SK-N-SH (cell line): ENCODE measurements at regions not wholly inside any gene's neighbourhood (a gene's known extent, or its start where the extent isn't known, plus 50 kb on each side); places are given as distances from the start of the nearest gene placed in this dataset.

Source experiments
- CTCF ChIA-PET: fragments of 300-600, 350-600 bp; formaldehyde crosslinking; extraction: SDS; loops from one replicate; lab custom pipeline; 2021; lab: Yijun Ruan, JAX
- POLR2A ChIA-PET: fragments of 350-600 bp; sonication (Branson Sonifier 250); formaldehyde crosslinking; extraction: SDS; loops from one replicate; lab custom pipeline; 2020; ENCODE audit warnings: antibody characterized with exemption, inconsistent platforms; lab: Yijun Ruan, JAX
- DNase-seq: peaks from one replicate; pipeline ENCODE4 v3.0.0; 2012
- H2AFZ ChIP-seq: fragments of 200-600 bp; sonication (generic); 2 replicates; pipeline ENCODE4 v1.8.1; 2016; ENCODE audit warnings: antibody characterized with exemption, mild to moderate bottlenecking, low read depth
- H3F3A ChIP-seq: fragments of 200-600 bp; sonication (generic); replicated peaks from 2 replicates; pipeline ENCODE3; 2016; ENCODE audit warnings: antibody characterized with exemption, mild to moderate bottlenecking; ENCODE audit not compliant: insufficient read depth
- H3K27ac ChIP-seq, 2 experiments: fragments of 200-500 bp in 1 of 2; fragments of 200-600 bp in 1 of 2; sonication (Bioruptor generic) in 1 of 2; sonication (generic), shearing (Covaris generic) in 1 of 2; 2 replicates each; pipeline versions ENCODE4 v1.5.1 to v1.6.1; 2014 to 2016; ENCODE audit warnings: low read depth in 2 of 2, inconsistent platforms in 1 of 2, low read length in 1 of 2, mild to moderate bottlenecking in 1 of 2, mixed read lengths in 1 of 2
- H3K27me3 ChIP-seq: fragments of 200-600 bp; sonication (generic), shearing (Covaris generic); 2 replicates; pipeline ENCODE4 v1.6.1; 2016; ENCODE audit warnings: mixed run types; ENCODE audit not compliant: insufficient read depth
- H3K36me3 ChIP-seq, 2 experiments: fragments of 200-500 bp in 1 of 2; fragments of 200-600 bp in 1 of 2; sonication (Bioruptor generic) in 1 of 2; sonication (generic) in 1 of 2; replicated peaks in 1 of 2; 2 replicates each; pipeline versions ENCODE3 to v1.5.1; 2014 to 2016; ENCODE audit warnings: low read length in 1 of 2, mild to moderate bottlenecking in 1 of 2; ENCODE audit not compliant: insufficient read depth in 2 of 2, control insufficient read depth in 1 of 2
- H3K4me1 ChIP-seq, 2 experiments: fragments of 200-500 bp in 1 of 2; fragments of 200-600 bp in 1 of 2; sonication (Bioruptor generic) in 1 of 2; sonication (generic), shearing (Covaris generic) in 1 of 2; 2 replicates each; pipeline versions ENCODE4 v1.5.1 to v1.6.1; 2014 to 2016; ENCODE audit warnings: low read depth in 1 of 2, low read length in 1 of 2, mixed run types in 1 of 2; ENCODE audit not compliant: insufficient read depth in 2 of 2, control insufficient read depth in 1 of 2
- H3K4me2 ChIP-seq: fragments of 200-600 bp; sonication (generic), shearing (Covaris generic); 2 replicates; pipeline ENCODE4 v1.6.1; 2017; ENCODE audit warnings: mixed run types
- H3K4me3 ChIP-seq, 2 experiments: fragments of 200-500 bp in 1 of 2; fragments of 200-600 bp in 1 of 2; sonication (Bioruptor generic) in 1 of 2; sonication (generic), shearing (Covaris generic) in 1 of 2; 2 replicates each; pipeline versions ENCODE4 v1.5.1 to v1.8.1; 2014 to 2016; ENCODE audit warnings: low read depth in 2 of 2, inconsistent platforms in 1 of 2, low read length in 1 of 2, mild to moderate bottlenecking in 1 of 2, mixed read lengths in 1 of 2, moderate library complexity in 1 of 2
- H3K79me2 ChIP-seq: fragments of 200-600 bp; sonication (generic); 2 replicates; pipeline ENCODE4 v1.8.1; 2017; ENCODE audit warnings: mild to moderate bottlenecking; ENCODE audit not compliant: insufficient read depth
- H3K9ac ChIP-seq: fragments of 200-600 bp; sonication (generic); 2 replicates; pipeline ENCODE4 v1.6.1; 2017; ENCODE audit warnings: mixed run types
- H3K9me2 ChIP-seq: fragments of 200-600 bp; sonication (generic); 2 replicates; pipeline ENCODE4 v1.6.1; 2017; ENCODE audit warnings: mixed run types
- H3K9me3 ChIP-seq: fragments of 200-600 bp; sonication (generic); 2 replicates; pipeline ENCODE4 v1.6.1; 2017; ENCODE audit warnings: mixed run types, mild to moderate bottlenecking, moderate library complexity
- H4K20me1 ChIP-seq: fragments of 200-600 bp; sonication (generic); 2 replicates; pipeline ENCODE4 v1.6.1; 2017; ENCODE audit warnings: mild to moderate bottlenecking, mixed run types; ENCODE audit not compliant: insufficient read depth
- FOXJ3 ChIP-seq: sonication (generic); formaldehyde crosslinking; IDR thresholded peaks from 2 replicates; pipeline ENCODE4 v1.5.1; 2020; ENCODE audit warnings: mild to moderate bottlenecking, missing genetic modification reagents
- GATA2 ChIP-seq: sonication (generic); formaldehyde crosslinking; IDR thresholded peaks from 2 replicates; pipeline ENCODE4 v1.5.0; 2020; ENCODE audit warnings: mild to moderate bottlenecking, missing genetic modification reagents
- RCOR1 ChIP-seq: fragments of 150-350 bp; IDR thresholded peaks from 2 replicates; pipeline ENCODE4 v1.6.1; 2017; ENCODE audit warnings: antibody characterized with exemption, low read length
- REST ChIP-seq: IDR thresholded peaks from 2 replicates; pipeline ENCODE4 v1.6.1; 2012; ENCODE audit warnings: mild to moderate bottlenecking, low read depth, low read length, moderate library complexity
- RXRA ChIP-seq: IDR thresholded peaks from 2 replicates; pipeline ENCODE4 v1.4.0; 2012; ENCODE audit warnings: low read depth, mild to moderate bottlenecking, borderline replicate concordance
- SIN3A ChIP-seq: IDR thresholded peaks from 2 replicates; pipeline ENCODE4 v1.6.1; 2012; ENCODE audit warnings: low read depth, mild to moderate bottlenecking, low read length, moderate library complexity, borderline replicate concordance
- TAF1 ChIP-seq: IDR thresholded peaks from 2 replicates; pipeline ENCODE4 v1.6.1; 2012; ENCODE audit warnings: low read depth, mild to moderate bottlenecking, low read length, moderate library complexity, borderline replicate concordance
- TCF12 ChIP-seq: IDR thresholded peaks from 2 replicates; pipeline ENCODE4 v1.4.0; 2012
- WGBS: methylation state at CpG from one replicate; pipeline ENCODE4 v1.1.6; 2017; ENCODE audit warnings: low lambda C conversion rate; 5-methylcytosine and 5-hydroxymethylcytosine counted together
- TF ChIP-seq, protein P1 (sequence below): IDR thresholded peaks from 2 replicates; pipeline ENCODE4 v1.4.0; 2012; ENCODE audit warnings: low read depth
- TF ChIP-seq, protein P2 (sequence below): fragments of 150-350 bp; IDR thresholded peaks from 2 replicates; pipeline ENCODE4 v1.6.1; 2017; ENCODE audit warnings: antibody characterized with exemption, low read length, low read depth, borderline replicate concordance

GRCh38 chr6:48194596-48195295 lies 83.7 kb upstream of the PTCHD4 start:
- no peak for DNase-seq
- H3K4me3 ChIP-seq, result 0 out of 4 replicates have a peak overlapping the region, but pooled peaks of 1 of the 2 experiments have one; percentile 31
- H4K20me1 ChIP-seq, result no peaks in the 10 kb centered on the region
- H3K9ac ChIP-seq, result no peak overlapping the region
- H2AFZ ChIP-seq, result peak overlapping the region; percentile 67; the same call in 1 of the 2 replicates
- ChIA-PET POLR2A (no interaction called here), CTCF (no interaction called here)
- H3K27ac ChIP-seq, result no peak overlapping the region
- H3K9me3 ChIP-seq, result no peaks in the 10 kb centered on the region
- 12% methylated on average over 7 of the region's 7 CpGs for WGBS
- no peaks in the 10 kb centered on the region for H3K79me2 ChIP-seq
- 0 out of 2 replicates have a peak overlapping the region, but pooled peaks have one; percentile 28 for H3K4me2 ChIP-seq
- H3K4me1 ChIP-seq, result no peaks in the 10 kb centered on the region
- H3K36me3 ChIP-seq, result no peaks in the 10 kb centered on the region
- no peaks in the 10 kb centered on the region for H3K27me3 ChIP-seq
- no peaks in the 10 kb centered on the region for H3K9me2 ChIP-seq
- H3F3A ChIP-seq, result no peaks in the 10 kb centered on the region
- TF ChIP-seq TAF1, result no peak
- TF ChIP-seq REST, result no peak
- TF ChIP-seq, all 33 proteins: peak for 0

GRCh38 chr6:48188158-48188557 lies 77.2 kb upstream of the PTCHD4 start:
- 12% methylated on average over 2 of the region's 2 CpGs for WGBS
- Histone ChIP-seq H3K36me3 (no peaks in the 10 kb centered on the region), H3K27me3 (peaks cover 7% of the 10 kb centered on the region; the same call in 1 of the 2 replicates), H3K9me3 (no peaks in the 10 kb centered on the region), H3K9ac (no peak overlapping the region), H3K4me2 (no peak overlapping the region), H3K9me2 (no peaks in the 10 kb centered on the region), H3K4me1 (no peaks in the 10 kb centered on the region), H3F3A (no peaks in the 10 kb centered on the region), H3K27ac (no peak overlapping the region), H4K20me1 (no peaks in the 10 kb centered on the region)
- DNase-seq, result no peak
- CTCF ChIA-PET, result no interaction called here
- POLR2A ChIA-PET, result no interaction called here
- no peak for TF ChIP-seq RCOR1
- TF ChIP-seq FOXJ3 (CRISPR knock-in tag), result no peak
- TF ChIP-seq GATA2 (CRISPR knock-in tag), result no peak
- TF ChIP-seq TCF12, result no peak
- no peak for TF ChIP-seq RXRA
- TF ChIP-seq, protein P1, sequence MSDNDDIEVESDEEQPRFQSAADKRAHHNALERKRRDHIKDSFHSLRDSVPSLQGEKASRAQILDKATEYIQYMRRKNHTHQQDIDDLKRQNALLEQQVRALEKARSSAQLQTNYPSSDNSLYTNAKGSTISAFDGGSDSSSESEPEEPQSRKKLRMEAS, result no peak
- TF ChIP-seq SIN3A, result no peak
- TF ChIP-seq, protein P2, sequence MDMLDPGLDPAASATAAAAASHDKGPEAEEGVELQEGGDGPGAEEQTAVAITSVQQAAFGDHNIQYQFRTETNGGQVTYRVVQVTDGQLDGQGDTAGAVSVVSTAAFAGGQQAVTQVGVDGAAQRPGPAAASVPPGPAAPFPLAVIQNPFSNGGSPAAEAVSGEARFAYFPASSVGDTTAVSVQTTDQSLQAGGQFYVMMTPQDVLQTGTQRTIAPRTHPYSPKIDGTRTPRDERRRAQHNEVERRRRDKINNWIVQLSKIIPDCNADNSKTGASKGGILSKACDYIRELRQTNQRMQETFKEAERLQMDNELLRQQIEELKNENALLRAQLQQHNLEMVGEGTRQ, result no peak
- no peak for TF ChIP-seq TAF1
- TF ChIP-seq, all 33 proteins: peak for 0
- Histone ChIP-seq H2AFZ (no peak overlapping the region), H3K4me3 (no peak overlapping the region), H3K79me2 (no peaks in the 10 kb centered on the region)
